Tibial nerve (tissue), 3 donors: ENCODE measurements at regions not wholly inside any gene's neighbourhood (a gene's known extent, or its start where the extent isn't known, plus 50 kb on each side); places are given as distances from the start of the nearest gene placed in this dataset.

ENCODE experiments used
- CTCF ChIP-seq, 5 experiments: fragments of 200-600 bp in 3 of 5; fragments of 450-650 bp in 2 of 5; sonication (generic) in 3 of 5; IDR thresholded peaks; one replicate each; pipeline ENCODE4 v1.5.1; 2016 to 2019; ENCODE audit warnings: antibody characterized with exemption in 5 of 5, mild to moderate bottlenecking in 3 of 5, moderate library complexity in 2 of 5
- POLR2A ChIP-seq, 2 donors: fragments of 450-650 bp; IDR thresholded peaks; one replicate each; pipeline ENCODE4 v1.6.1; 2017; ENCODE audit warnings: antibody characterized with exemption in 2 of 2, mild to moderate bottlenecking in 2 of 2, moderate library complexity in 2 of 2

GRCh38 chr21:41600961-41601572 is 93.1 kb upstream of the TMPRSS2 start:
- TF ChIP-seq POLR2A (IDR thresholded peaks at IDR 0.05) (no peak), CTCF (IDR thresholded peaks at IDR 0.05) (no peak)
